Breast epithelium (tissue), 3 donors: ENCODE measurements at regions not wholly inside any gene's neighbourhood (a gene's known extent, or its start where the extent isn't known, plus 50 kb on each side); places are given as distances from the start of the nearest gene placed in this dataset.
"Not testable (repeated sequence)": the region's sequence is repeated elsewhere in the genome, so short reads cannot be mapped to it uniquely, and the experiment has no call there.

Experiments used
- POLR2A ChIP-seq: fragments of 450-650 bp; IDR thresholded peaks from one replicate; pipeline ENCODE4 v1.6.1; 2016; ENCODE audit warnings: antibody characterized with exemption, mild to moderate bottlenecking, moderate library complexity
- POLR2AphosphoS5 ChIP-seq, 3 donors: sonication (generic); formaldehyde crosslinking; IDR thresholded peaks; one replicate each; pipeline ENCODE4 v1.6.1; 2017; ENCODE audit warnings: antibody characterized with exemption in 3 of 3
- TF ChIP-seq, protein P1 (sequence below), 3 donors: fragments of 450-650 bp; IDR thresholded peaks; one replicate each; pipeline ENCODE4 v1.5.1; 2016 to 2017; ENCODE audit warnings: antibody characterized with exemption in 3 of 3, mild to moderate bottlenecking in 3 of 3, moderate library complexity in 3 of 3

GRCh38 chr2:95725191-95725590 lies 133.4 kb downstream of the TRIM43 start:
- not testable (repeated sequence) for TF ChIP-seq POLR2A; POLR2AphosphoS5 (IDR thresholded peaks at IDR 0.05)
- TF ChIP-seq, protein P1, sequence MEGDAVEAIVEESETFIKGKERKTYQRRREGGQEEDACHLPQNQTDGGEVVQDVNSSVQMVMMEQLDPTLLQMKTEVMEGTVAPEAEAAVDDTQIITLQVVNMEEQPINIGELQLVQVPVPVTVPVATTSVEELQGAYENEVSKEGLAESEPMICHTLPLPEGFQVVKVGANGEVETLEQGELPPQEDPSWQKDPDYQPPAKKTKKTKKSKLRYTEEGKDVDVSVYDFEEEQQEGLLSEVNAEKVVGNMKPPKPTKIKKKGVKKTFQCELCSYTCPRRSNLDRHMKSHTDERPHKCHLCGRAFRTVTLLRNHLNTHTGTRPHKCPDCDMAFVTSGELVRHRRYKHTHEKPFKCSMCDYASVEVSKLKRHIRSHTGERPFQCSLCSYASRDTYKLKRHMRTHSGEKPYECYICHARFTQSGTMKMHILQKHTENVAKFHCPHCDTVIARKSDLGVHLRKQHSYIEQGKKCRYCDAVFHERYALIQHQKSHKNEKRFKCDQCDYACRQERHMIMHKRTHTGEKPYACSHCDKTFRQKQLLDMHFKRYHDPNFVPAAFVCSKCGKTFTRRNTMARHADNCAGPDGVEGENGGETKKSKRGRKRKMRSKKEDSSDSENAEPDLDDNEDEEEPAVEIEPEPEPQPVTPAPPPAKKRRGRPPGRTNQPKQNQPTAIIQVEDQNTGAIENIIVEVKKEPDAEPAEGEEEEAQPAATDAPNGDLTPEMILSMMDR (IDR thresholded peaks at IDR 0.05): not testable (repeated sequence)
